HepG2 (cell line): ENCODE measurements at regions not wholly inside any gene's neighbourhood (a gene's known extent, or its start where the extent isn't known, plus 50 kb on each side); places are given as distances from the start of the nearest gene placed in this dataset.

ENCODE experiments used
- CBFB ChIP-seq: sonication (generic); formaldehyde crosslinking; IDR thresholded peaks from 2 replicates; pipeline ENCODE4 v1.4.0; 2020; ENCODE audit warnings: missing genetic modification reagents
- EP300 ChIP-seq, 3 experiments: sonication (generic) in 1 of 3; formaldehyde crosslinking in 1 of 3; IDR thresholded peaks; 2 replicates each; pipeline versions ENCODE4 v1.5.1 to v1.6.1; 2011 to 2020; ENCODE audit warnings: low read depth in 2 of 3, low read length in 2 of 3, borderline replicate concordance in 1 of 3, improper control_type of control experiment in 1 of 3, mild to moderate bottlenecking in 1 of 3, missing genetic modification reagents in 1 of 3, moderate library complexity in 1 of 3
- FOSL1 ChIP-seq: sonication (generic); formaldehyde crosslinking; IDR thresholded peaks from 2 replicates; pipeline ENCODE4 v1.9.0; 2021; ENCODE audit warnings: missing genetic modification reagents, borderline replicate concordance
- HNRNPLL ChIP-seq: fragments of 200-400 bp; formaldehyde crosslinking; IDR thresholded peaks from 2 replicates; pipeline ENCODE4 v1.6.1; 2017; ENCODE audit warnings: mild to moderate bottlenecking, low read depth, low read length; ENCODE audit not compliant: poor library complexity, severe bottlenecking
- RBFOX2 ChIP-seq: fragments of 200-400 bp; formaldehyde crosslinking; IDR thresholded peaks from 2 replicates; pipeline ENCODE4 v1.6.1; 2017; ENCODE audit warnings: low read depth, mild to moderate bottlenecking, low read length
- SNAPC2 ChIP-seq: sonication (generic); formaldehyde crosslinking; IDR thresholded peaks from 2 replicates; pipeline ENCODE4 v1.8.1; 2022; ENCODE audit warnings: mild to moderate bottlenecking, missing genetic modification reagents
- ZMYM3 ChIP-seq: sonication (generic); formaldehyde crosslinking; IDR thresholded peaks from 2 replicates; pipeline ENCODE4 v1.5.1; 2020; ENCODE audit warnings: mild to moderate bottlenecking, missing genetic modification reagents
- ZNF138 ChIP-seq: sonication (generic); formaldehyde crosslinking; IDR thresholded peaks from 2 replicates; pipeline ENCODE4 v1.5.0; 2020; ENCODE audit warnings: mild to moderate bottlenecking, low read depth, missing genetic modification reagents
- TF ChIP-seq, protein P1 (sequence below): sonication (generic); formaldehyde crosslinking; IDR thresholded peaks from 2 replicates; pipeline ENCODE4 v1.5.0; 2020; ENCODE audit warnings: mild to moderate bottlenecking, missing genetic modification reagents, moderate library complexity

DNA sequence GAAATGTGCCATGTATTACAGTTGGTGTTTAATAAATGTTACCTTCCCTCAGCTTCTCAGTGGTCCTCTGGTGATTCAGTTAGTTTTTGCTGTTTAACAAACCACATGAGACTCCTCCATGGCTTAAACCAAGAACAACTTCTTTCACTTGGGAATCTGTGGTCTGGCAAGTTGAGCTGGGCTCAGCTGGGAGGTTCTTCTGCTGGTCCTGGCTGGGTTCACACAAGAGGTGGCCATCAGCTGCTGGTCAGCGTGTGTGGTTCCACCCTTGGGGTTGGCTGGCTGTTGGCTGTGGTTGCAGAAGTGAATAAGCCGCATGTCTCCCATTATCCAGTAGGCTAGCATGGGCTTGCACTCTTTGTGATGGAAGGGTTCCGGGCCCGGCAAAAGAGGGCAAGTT is 160.5 kb downstream of the MIAT start:
- no peak for TF ChIP-seq RBFOX2
- TF ChIP-seq FOSL1 (CRISPR knock-in tag), result no peak
- TF ChIP-seq ZMYM3 (CRISPR knock-in tag), result no peak
- TF ChIP-seq HNRNPLL, result no peak
- TF ChIP-seq, protein P1, sequence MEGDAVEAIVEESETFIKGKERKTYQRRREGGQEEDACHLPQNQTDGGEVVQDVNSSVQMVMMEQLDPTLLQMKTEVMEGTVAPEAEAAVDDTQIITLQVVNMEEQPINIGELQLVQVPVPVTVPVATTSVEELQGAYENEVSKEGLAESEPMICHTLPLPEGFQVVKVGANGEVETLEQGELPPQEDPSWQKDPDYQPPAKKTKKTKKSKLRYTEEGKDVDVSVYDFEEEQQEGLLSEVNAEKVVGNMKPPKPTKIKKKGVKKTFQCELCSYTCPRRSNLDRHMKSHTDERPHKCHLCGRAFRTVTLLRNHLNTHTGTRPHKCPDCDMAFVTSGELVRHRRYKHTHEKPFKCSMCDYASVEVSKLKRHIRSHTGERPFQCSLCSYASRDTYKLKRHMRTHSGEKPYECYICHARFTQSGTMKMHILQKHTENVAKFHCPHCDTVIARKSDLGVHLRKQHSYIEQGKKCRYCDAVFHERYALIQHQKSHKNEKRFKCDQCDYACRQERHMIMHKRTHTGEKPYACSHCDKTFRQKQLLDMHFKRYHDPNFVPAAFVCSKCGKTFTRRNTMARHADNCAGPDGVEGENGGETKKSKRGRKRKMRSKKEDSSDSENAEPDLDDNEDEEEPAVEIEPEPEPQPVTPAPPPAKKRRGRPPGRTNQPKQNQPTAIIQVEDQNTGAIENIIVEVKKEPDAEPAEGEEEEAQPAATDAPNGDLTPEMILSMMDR, result no peak
- no peak for TF ChIP-seq ZNF138 (CRISPR knock-in tag)
- no peak for TF ChIP-seq CBFB (CRISPR knock-in tag)
- TF ChIP-seq SNAPC2 (CRISPR knock-in tag), result no peak
- no peak for TF ChIP-seq EP300 (IDR thresholded peaks at IDR 0.05; ENCODE audit: low read depth in 2 of 2, low read length in 2 of 2)
- no peak for TF ChIP-seq EP300 (CRISPR knock-in tag; IDR thresholded peaks at IDR 0.05; ENCODE audit: borderline replicate concordance)
